B cell (primary cell): ENCODE measurements at regions not wholly inside any gene's neighbourhood (a gene's known extent, or its start where the extent isn't known, plus 50 kb on each side); places are given as distances from the start of the nearest gene placed in this dataset.

Experiments used
- ATAC-seq: fragments of 200-7000 bp; cut with Tn5 transposase; one replicate; pipeline ENCODE4 v1.10.0; 2021; ENCODE audit warnings: low read depth, mild to moderate bottlenecking, moderate number of reproducible peaks, moderate library complexity
- CTCF ChIA-PET: fragments of 350-600 bp; sonication (Branson Sonifier 250); formaldehyde crosslinking; loops from one replicate; lab custom pipeline; 2021; ENCODE audit warnings: antibody characterized with exemption, inconsistent platforms; lab: Charles Lee
- POLR2A ChIA-PET: fragments of 350-600 bp; sonication (Branson Sonifier 250); formaldehyde crosslinking; loops from one replicate; lab custom pipeline; 2021; ENCODE audit warnings: antibody characterized with exemption; lab: Charles Lee
- DNase-seq: peaks from one replicate; pipeline ENCODE4 v3.0.0; 2013
- H2AFZ ChIP-seq: 2 replicates; pipeline ENCODE4 v1.6.1; 2012; ENCODE audit warnings: mild to moderate bottlenecking, low read depth, low read length; ENCODE audit not compliant: insufficient read depth, poor library complexity, severe bottlenecking
- H3K27ac ChIP-seq, 2 donors: 1 replicate in 1 of 2; 2 replicates in 1 of 2; pipeline ENCODE4 v1.5.1; 2012 to 2013; ENCODE audit warnings: low read length in 2 of 2, mild to moderate bottlenecking in 2 of 2, moderate library complexity in 1 of 2
- H3K27me3 ChIP-seq, 4 experiments: fragments of 200-600 bp in 1 of 4; sonication (generic) in 1 of 4; replicated peaks in 1 of 4; 1 replicate in 2 of 4; 2 replicates in 2 of 4; pipeline versions ENCODE4 v1.6.1 to v1.7.0; 2013 to 2016; ENCODE audit warnings: low read length in 3 of 4, mild to moderate bottlenecking in 2 of 4, mixed read lengths in 1 of 4, moderate library complexity in 1 of 4; ENCODE audit not compliant: insufficient read depth in 4 of 4, control insufficient read depth in 3 of 4; ENCODE audit errors: control extremely low read depth in 1 of 4
- H3K36me3 ChIP-seq, 2 experiments: replicated peaks in 1 of 2; 1 replicate in 1 of 2; 2 replicates in 1 of 2; pipeline versions ENCODE4 v1.6.1 to v1.7.1; 2013; ENCODE audit warnings: low read length in 1 of 2; ENCODE audit not compliant: insufficient read depth in 2 of 2, control insufficient read depth in 1 of 2; ENCODE audit errors: control extremely low read depth in 1 of 2, extremely low read depth in 1 of 2
- H3K4me1 ChIP-seq, 2 donors: fragments of 200-600 bp in 1 of 2; sonication (generic) in 1 of 2; 1 replicate in 1 of 2; 2 replicates in 1 of 2; pipeline versions ENCODE4 v1.5.1 to v1.6.1; 2013 to 2017; ENCODE audit warnings: low read length in 2 of 2; ENCODE audit not compliant: control insufficient read depth in 2 of 2, insufficient read depth in 2 of 2
- H3K4me2 ChIP-seq: replicated peaks from 2 replicates; pipeline ENCODE3; 2012; ENCODE audit warnings: mild to moderate bottlenecking, low read depth, low read length; ENCODE audit not compliant: poor library complexity, severe bottlenecking
- H3K4me3 ChIP-seq, 5 experiments: fragments of 200-600 bp in 1 of 5; sonication (generic) in 1 of 5; 1 replicate in 3 of 5; 2 replicates in 2 of 5; pipeline versions ENCODE4 v1.5.1 to v1.7.0; 2011 to 2016; ENCODE audit warnings: low read length in 4 of 5, mild to moderate bottlenecking in 4 of 5, low read depth in 2 of 5, control low read depth in 1 of 5, moderate library complexity in 1 of 5; ENCODE audit not compliant: insufficient read depth in 1 of 5; ENCODE audit errors: control extremely low read depth in 1 of 5, extremely low read depth in 1 of 5
- H3K79me2 ChIP-seq: fragments of 200-600 bp; sonication (generic); one replicate; pipeline ENCODE4 v1.6.0; 2016; ENCODE audit warnings: low read length; ENCODE audit not compliant: control insufficient read depth, insufficient read depth
- H3K9ac ChIP-seq: fragments of 200-600 bp; sonication (generic); 2 replicates; pipeline ENCODE4 v1.6.1; 2017; ENCODE audit warnings: mild to moderate bottlenecking, low read length, moderate library complexity
- H3K9me3 ChIP-seq, 3 donors: one replicate each; pipeline versions ENCODE4 v1.6.1 to v1.7.1; 2013; ENCODE audit warnings: low read length in 2 of 3; ENCODE audit not compliant: control insufficient read depth in 2 of 3, insufficient read depth in 1 of 3; ENCODE audit errors: control extremely low read depth in 1 of 3
- H4K20me1 ChIP-seq: 2 replicates; pipeline ENCODE4 v1.6.0; 2012; ENCODE audit warnings: mild to moderate bottlenecking, low read length; ENCODE audit not compliant: insufficient read depth, control insufficient read depth, poor library complexity, severe bottlenecking
- H3K27ac Mint-ChIP-seq: one replicate; pipeline ENCODE4 v1.8.0; 2021; ENCODE audit warnings: mixed read lengths
- H3K27me3 Mint-ChIP-seq: one replicate; pipeline ENCODE4 v1.8.0; 2021; ENCODE audit warnings: mixed read lengths
- H3K4me1 Mint-ChIP-seq: one replicate; pipeline ENCODE4 v1.8.0; 2021; ENCODE audit warnings: mixed read lengths
- H3K4me3 Mint-ChIP-seq: one replicate; pipeline ENCODE4 v1.8.0; 2021; ENCODE audit warnings: mixed read lengths
- H3K9me3 Mint-ChIP-seq: one replicate; pipeline ENCODE4 v1.8.0; 2022; ENCODE audit warnings: mixed read lengths; ENCODE audit not compliant: insufficient read depth
- CTCF ChIP-seq: fragments of 200-600 bp; IDR thresholded peaks from one replicate; pipeline ENCODE4 v1.8.0; 2022; ENCODE audit warnings: antibody characterized with exemption, mild to moderate bottlenecking
- EZH2 ChIP-seq: IDR thresholded peaks from 2 replicates; pipeline ENCODE4 v1.6.1; 2012; ENCODE audit warnings: borderline replicate concordance, low read depth, mild to moderate bottlenecking, moderate library complexity, low read length; ENCODE audit not compliant: insufficient read depth, poor library complexity, severe bottlenecking
- WGBS: methylation state at CpG from one replicate; pipeline ENCODE4 v1.1.5; 2013; ENCODE audit warnings: missing lambda C conversion rate; ENCODE audit not compliant: insufficient coverage; 5-methylcytosine and 5-hydroxymethylcytosine counted together
- intact Hi-C: fragments of 100-400 bp; cut with micrococcal nuclease; formaldehyde crosslinking; loops from one replicate; pipeline ENCODE4 v1.10.0; 2022

DNA sequence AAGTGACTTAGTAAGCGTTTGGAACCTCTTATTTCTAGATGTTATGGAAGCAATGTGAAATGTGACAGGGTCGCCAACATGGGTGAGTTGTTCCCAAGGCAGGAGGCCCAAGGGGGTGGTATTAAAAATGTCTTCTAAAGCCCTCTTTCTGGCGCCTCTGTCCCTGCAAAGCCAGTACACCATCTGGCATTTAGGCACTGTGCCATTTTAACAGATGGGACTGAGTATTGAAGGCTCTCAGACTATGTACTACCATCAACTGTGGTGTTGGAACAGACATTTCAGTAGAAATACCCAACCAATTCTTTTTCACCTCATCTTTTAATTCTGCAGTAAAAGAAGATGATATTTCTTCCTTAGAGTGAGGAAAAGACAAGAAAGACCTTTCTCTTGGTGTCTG lies 384.5 kb upstream of the MMADHC start:
- H3K9me3 Mint-ChIP-seq = peaks cover 2% of the 10 kb centered on the region
- no peak for ATAC-seq
- no peaks in the 10 kb centered on the region for H3K27me3 ChIP-seq
- H4K20me1 ChIP-seq = no peaks in the 10 kb centered on the region
- no peak overlapping the region for H3K27ac Mint-ChIP-seq
- H3K4me3 ChIP-seq = no peak overlapping the region
- no peaks in the 10 kb centered on the region for H3K4me1 Mint-ChIP-seq
- H3K27ac ChIP-seq = no peak overlapping the region
- 91% methylated on average over 1 of the region's 3 CpGs for WGBS
- H3K36me3 ChIP-seq = no peaks in the 10 kb centered on the region
- H3K9me3 ChIP-seq = no peaks in the 10 kb centered on the region
- ChIA-PET CTCF (no interaction called here), POLR2A (no interaction called here)
- H3K27me3 Mint-ChIP-seq = no peaks in the 10 kb centered on the region
- no peak overlapping the region for H3K4me3 Mint-ChIP-seq
- H3K9ac ChIP-seq = no peak overlapping the region
- no peak for TF ChIP-seq EZH2
- TF ChIP-seq CTCF = no peak
- H3K4me2 ChIP-seq = no peak overlapping the region
- DNase-seq = no peak
- no peaks in the 10 kb centered on the region for H3K79me2 ChIP-seq
- H2AFZ ChIP-seq = no peak overlapping the region
- intact Hi-C loops = no loop called here
- no peaks in the 10 kb centered on the region for H3K4me1 ChIP-seq

- intact Hi-C loops = no loop called here
- H3K36me3 ChIP-seq = no peaks in the 10 kb centered on the region
- ATAC-seq = no peak
- no peak for DNase-seq
- H3K79me2 ChIP-seq = no peaks in the 10 kb centered on the region
- H3K9ac ChIP-seq = no peak overlapping the region
- Mint-ChIP-seq H3K4me1 (no peaks in the 10 kb centered on the region), H3K27me3 (no peaks in the 10 kb centered on the region), H3K9me3 (peaks cover 2% of the 10 kb centered on the region), H3K4me3 (no peak overlapping the region), H3K27ac (no peak overlapping the region)
- peaks cover 0 to 7% (median 0%) of the 10 kb centered on the region in 3 donors for H3K9me3 ChIP-seq
- WGBS = 94% methylated on average over 2 of the region's 6 CpGs
- TF ChIP-seq CTCF = no peak
- TF ChIP-seq EZH2 = no peak
- H4K20me1 ChIP-seq = no peaks in the 10 kb centered on the region
- ChIA-PET POLR2A (no interaction called here), CTCF (no interaction called here)
- H3K27me3 ChIP-seq = no peaks in the 10 kb centered on the region
- no peak overlapping the region for H2AFZ ChIP-seq
- H3K4me3 ChIP-seq = no peak overlapping the region
- H3K27ac ChIP-seq = no peak overlapping the region
- no peaks in the 10 kb centered on the region for H3K4me1 ChIP-seq
- H3K4me2 ChIP-seq = no peak overlapping the region
Measured at GRCh38 chr2:149954981-149955600, 367.5 kb upstream of the MMADHC start.
